IPS-NIHi7 (cell line): ENCODE measurements at regions not wholly inside any gene's neighbourhood (a gene's known extent, or its start where the extent isn't known, plus 50 kb on each side); places are given as distances from the start of the nearest gene placed in this dataset.

ENCODE experiments used
- DNase-seq: peaks from one replicate; pipeline ENCODE4 v3.0.0; 2012; ENCODE audit warnings: mixed read lengths; ENCODE audit errors: extremely low spot score

DNA sequence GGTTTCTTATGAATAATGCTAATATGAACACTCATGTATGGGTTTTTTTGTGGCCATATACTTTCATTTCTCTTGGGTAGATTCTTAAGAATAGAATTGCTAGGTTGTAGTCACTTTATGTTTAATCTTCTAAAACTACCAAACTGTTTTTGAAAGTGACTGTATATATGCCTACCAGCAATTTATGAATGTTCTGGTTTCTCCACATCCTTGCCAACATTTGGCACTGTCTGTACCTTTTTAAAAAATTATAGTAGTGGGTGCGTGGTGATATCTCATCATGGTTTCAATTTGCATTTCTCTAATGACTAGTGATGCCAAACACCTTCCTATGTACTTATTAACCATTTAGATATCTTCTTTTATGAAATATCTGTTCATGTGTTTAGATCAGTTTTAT is 110.6 kb upstream of the RIOK3 start:
- DNase-seq: no peak

DNA sequence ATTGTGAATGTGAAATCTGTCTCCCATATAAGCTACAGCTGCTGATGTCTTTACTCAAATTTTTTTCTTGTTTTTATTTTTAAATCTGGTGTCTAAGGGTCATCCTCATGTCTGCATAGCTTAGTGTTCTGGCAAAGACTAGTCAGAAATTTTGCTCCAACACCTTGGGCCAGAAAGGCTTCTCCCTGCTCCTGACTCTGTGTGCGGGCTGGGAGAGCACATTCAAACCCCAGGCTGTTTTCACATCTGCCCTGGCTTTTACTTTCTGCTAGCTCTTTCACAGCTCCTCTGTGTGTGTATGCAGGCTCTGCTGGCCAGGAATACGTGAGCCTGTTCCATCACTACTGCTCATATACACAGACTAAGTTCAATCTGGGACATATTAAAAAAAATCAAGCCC is 102.9 kb upstream of the RIOK3 start:
- DNase-seq: peak; percentile 4

DNA sequence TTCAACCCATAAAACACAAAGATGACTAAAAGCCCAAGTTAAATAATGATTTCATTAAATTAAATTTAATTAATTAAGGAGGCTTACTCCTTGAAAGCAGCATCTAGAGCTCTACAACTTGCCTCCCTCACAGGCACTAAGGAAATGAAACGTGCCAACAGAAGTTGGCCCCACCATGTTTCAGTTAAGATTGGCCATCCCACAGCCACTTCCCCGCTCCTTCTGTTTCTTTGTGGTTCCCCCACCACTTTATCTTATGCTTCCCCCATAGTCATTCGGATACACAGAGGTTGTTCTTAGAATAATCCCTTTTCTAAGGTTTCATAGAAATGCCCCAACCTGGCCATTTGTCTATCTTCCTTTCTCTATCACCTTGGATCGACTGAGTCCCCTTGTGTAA is 101.6 kb upstream of the RIOK3 start:
- DNase-seq: no peak

DNA sequence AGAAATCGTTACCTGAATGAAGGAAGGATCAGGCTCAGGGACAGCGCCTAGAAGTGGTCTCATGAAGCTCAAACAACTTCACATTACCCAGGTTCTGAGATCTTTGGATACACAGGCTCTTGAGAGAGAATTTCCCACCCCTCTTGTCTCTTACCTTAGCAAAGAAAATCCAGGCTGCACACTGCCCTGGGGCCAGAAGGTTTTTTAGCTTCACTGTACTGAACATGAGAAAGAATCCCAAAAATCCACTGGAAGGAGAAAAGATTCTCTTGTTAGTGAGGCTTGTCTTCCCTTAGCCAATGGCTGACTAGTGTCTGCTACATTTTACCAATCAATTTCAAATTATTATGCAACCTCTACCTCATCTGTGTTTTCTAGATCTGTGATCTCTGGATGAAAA is 101.0 kb upstream of the RIOK3 start:
- peak; percentile 1 for DNase-seq

DNA sequence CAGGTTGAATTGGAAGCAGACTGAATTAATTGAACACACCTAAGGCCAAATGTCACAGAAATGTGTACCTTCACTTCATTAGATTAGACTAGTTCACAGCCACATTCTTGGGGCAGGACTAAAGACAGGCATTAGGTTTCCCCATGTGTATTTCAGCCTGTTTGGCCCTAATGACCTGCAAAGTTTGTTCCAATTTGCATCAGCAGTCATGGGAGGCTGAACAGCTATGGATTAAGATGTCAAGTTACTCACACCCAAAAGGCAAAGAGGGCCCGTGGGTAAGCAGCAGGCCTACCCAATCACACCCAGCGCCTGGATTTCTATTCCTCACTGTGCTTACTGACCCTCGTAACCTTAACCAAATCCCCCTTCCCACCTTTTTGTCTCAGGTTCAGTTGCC is 99.6 kb upstream of the RIOK3 start:
- no peak for DNase-seq

DNA sequence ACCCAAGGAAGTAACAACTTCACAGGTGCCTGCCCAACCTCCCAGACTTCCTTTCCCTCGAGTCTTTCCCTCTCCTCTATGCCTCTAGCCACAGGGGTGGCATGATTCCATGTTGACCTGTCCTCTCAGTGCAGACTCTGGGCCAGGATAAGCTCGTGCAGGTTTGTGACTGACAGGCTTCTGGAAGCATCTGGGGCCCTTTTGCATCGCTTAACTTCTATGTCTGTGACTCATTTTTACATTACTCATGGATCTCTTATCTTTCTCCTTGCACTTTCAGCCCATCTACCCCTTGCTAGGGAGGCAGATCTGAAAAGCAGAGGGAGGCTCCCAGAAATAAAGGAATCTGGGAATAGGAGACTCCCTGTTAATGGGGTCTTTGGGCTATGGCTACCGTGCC is 98.5 kb upstream of the RIOK3 start:
- DNase-seq: no peak

DNA sequence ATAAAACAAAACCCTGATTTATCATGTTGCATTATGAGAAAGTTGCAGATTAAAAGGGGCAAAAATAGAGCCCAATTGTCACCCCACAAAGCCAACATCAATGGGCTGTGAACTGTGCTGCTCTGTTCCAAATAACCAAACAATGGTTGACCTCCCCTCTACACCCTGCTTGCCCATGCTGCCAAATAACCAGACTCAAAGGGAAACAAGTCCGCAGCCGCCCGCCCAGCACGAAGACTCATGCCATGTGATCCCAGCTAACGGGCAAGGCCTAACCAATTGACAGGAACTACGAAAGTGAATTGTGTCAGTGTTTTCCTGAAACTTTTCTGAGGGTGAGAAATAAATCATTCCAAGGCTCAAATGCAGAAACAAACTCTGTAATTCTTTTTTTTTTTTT is 97.9 kb upstream of the RIOK3 start:
- DNase-seq: no peak

DNA sequence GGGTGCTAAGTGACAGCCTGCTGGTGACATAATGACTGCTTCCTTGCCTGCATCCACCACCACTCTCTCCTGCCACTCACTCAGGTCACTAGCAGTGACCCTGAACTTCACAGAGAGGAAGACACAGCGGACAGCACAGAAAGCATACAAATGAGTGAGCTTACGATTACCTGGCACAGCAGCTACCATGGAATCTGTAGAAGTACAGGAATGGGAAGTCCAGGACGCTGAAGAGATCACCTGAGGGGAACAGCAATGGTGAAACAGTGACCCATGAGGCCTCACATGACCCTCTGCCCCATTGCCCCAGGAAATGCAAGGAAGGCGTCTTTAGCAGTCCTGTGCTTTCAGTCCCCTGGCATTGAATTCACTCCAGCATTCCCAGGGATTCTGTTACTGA is 96.7 kb upstream of the RIOK3 start:
- DNase-seq: no peak

DNA sequence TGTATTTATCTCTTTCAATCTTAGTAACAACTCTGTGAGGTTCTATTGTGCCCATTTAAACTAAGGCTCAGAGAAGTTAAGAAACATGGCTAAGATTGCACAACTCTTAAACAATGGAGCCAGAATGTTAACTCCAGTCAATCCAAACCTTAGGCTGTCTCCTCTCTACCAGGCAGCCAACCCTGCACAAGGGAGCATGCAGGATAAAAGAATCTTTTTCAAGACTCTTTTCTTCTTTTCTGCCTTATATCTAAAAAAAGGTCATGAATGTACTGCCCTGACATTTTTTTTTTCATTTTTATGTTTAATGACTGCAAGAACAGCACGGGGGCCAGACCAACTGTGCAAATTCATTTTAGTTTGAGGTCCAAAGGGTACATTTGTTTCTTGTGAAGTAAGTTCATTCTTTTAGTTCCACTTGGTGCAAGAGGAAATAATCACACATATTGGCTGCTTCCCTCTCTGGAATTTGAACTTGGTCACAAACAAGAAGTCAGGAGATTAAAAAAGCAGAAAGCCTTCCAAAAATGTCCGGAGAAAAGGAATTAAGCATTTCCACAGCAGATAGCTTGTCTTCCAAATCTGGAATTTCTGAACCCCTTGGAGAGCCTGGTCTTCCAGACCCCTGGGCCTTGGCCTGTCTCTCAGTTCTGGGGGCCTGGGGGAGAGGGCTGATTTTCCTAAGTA is 96.0 kb upstream of the RIOK3 start:
- DNase-seq: no peak

DNA sequence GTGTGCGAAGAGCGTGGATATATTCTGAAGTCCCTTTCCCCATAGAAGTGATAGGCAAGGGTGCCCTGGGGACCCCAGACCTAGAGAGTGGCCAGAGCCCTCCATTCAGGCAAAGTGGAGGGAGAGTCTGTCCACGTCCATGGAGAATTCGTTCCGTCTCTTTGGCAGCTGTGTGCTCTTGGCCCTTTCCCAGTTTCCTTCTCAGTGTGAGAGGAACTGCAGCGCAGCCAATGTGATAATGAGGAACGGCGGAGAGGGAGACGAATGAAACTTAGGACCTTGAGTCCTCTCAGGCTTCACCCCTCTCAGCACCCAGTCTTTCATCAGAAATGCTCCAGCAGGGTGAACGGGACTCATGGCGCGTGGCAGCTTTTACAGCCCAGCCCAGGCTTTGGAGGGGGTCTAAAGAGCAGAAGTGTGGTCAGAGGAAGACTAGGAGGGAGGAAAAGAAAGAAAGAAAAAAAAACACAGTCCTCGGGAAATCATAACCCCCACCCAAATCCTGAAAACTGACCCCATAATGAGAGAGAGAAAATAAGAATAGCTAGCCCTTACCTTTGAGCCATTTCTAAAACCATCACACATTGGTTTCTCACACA is 95.0 kb upstream of the RIOK3 start:
- no peak for DNase-seq

DNA sequence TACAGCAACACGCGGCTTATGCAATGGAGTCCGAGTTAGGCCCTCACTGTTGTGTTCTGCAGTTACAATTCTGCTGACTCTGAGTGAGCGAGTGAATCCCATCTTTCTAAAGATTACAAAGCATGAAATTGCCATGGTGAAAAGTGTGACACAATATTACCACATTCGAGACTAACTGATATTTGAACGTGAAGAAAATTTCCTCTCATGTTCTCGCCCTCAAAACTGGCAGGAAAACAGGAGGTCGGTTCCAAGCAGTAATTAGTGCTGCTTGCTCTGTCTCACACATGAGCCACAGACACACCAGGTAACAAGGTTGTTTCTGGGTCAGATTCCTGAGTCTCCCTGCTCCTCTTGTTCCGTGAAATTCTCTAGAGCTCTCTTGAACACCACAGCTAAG is 93.7 kb upstream of the RIOK3 start:
- no peak for DNase-seq

DNA sequence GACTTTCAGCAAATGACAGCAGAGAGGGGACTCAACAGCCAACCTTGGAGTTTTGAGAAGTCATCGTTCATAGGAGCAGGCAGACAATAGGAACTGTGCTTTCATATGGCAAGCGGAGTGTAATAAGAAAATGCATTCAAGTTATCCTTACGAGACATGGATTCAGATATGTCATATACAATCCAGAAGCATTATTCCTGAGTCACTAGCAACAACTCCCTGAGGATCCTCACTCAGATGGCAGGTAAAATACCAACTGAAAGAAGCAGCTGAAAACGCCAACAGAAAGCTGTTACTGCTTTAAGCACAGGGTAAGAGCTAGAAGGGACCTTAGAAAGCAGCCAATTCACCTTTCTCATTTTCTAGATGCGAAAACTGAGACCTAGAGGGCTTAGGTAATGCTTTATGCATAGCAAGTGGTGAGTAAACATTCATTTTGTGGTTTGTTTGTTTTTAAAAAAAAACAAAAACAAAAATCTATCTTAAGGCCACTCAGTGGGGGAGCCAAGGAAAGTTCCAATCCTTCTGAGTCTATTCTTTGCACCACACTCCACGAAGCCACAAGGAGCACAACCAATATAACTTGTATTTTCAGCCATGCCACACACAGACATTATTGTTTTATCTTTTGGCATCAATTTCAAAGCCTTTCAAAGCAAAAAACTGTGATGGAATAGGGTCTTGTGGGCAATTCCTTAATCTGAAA is 89.1 kb upstream of the RIOK3 start:
- no peak for DNase-seq

DNA sequence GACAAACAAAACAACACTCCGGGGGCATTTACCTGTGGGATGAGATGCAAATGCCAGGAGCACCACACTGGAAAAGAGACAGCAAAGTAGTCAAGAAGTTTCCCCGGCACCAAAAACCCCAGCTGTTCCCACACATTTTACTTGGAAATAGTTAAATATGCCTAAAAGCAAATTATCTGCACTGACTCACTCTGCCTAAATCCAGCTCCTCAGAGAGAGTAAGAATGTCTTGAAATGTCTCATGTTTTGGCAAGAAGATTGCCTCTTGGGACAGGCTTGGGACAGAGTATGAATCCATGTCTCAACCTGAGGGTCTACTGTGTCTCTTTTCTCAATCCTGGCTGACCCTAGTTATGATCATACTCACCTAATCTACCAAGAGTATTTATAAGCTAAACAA is 87.5 kb upstream of the RIOK3 start:
- DNase-seq: no peak

DNA sequence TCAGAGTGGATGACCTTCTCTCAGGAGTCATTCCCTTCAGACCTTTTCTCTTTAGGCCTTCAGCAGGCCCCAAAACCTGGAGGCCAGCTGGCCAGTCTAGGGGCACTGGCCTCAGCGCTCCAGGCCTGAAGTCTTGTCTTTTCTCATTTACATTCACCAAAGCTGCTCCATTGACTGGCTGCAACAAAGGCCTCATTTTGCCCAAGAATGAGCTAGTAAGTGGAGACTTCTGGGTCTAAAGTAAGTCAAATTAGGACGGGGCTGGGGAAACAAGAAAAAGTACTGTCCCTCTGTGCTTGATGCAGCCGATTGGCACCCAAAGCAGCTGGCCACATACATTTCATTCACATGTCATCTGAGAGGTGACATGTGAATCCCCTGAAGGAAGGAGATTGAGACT is 83.8 kb upstream of the RIOK3 start:
- no peak for DNase-seq

DNA sequence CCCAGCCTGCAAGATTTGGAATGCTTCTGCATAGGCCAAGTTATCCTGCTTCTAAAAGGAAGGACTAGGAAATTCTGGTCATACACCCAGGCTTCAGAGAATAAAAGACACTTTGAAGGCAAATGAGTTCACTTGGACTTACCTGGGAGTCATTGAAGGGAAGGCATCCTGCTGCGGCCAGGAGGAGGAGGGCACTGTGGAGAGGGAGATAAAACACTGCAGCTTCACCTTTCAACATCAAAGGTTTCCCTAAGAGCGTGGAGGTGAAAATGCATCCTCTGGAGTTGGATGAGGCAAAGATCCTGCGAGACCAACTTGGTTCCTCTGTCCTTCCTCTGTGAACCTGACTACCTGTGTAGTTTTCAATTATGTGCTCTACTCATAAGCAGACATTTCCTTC is 79.5 kb upstream of the RIOK3 start:
- no peak for DNase-seq

DNA sequence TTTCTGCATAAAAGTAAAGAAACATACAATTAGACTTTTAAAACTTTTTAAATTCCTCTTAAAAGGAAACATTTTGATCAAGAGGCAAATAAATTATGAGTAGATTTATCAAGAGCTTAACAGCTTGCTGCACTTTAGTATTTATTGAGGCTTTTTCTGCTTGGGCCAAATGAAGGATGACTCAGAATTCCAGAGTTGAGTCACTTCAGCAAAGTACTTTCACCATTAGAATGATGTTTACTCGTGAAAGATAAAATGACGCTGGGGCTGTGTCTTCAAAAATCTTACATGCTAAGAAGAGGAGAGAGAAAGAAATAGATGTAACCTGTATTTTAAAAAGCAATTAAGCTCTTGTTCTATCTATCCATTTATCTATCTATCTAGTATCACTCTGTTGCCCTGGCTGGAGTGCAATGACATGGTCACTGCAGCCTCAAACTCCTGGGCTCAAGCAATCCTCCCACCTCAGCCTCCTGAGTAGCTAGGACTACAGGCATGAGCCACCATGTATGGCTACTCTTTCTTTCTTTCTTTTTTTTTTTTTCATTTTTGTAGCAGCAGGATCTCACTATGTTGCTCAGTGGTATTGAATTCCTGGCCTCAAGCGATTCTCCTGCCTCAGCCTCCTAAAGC is 75.3 kb upstream of the RIOK3 start:
- no peak for DNase-seq

DNA sequence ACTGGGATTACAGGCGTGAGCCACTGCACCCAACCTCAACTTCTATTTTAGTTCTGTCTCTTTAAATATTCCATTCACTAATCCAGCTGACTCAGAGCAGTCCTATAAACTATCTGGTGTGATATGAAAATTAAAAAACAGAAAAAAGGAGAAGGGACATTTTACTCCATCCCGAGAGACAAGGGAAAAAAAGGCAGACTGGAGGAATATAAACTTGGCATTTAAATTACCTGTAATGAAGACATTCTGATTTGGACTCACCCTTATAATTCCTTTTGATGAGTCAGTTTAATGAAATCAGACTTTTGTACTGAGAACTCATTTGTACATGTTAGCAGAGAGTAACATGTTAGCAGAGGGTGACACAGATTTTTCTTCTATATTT is 74.8 kb upstream of the RIOK3 start:
- no peak for DNase-seq

DNA sequence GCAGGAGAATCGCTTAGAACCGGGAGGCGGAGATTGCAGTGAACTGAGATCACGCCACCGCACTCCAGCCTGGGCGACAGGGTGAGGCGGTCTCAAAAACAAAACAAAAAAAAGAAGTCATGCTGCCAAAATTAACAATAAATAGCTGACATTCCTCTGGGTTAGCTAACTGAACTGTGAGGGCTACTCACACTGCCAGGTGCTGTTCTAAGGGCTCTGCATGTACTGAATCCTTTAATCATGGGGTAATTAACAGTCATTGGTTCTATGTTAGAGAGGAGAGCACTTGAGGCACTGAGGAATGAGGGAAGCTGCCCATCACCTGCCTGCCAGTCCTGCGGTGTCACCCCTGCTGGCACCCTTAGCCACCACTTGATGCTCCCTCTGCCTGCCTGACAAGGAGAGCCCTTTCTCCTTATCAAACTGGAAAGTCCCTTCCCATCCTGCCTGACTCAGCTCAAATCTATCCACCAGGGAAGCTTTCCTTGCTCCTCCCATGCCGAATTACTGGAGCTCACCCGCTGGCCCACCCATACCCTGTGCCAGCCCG is 73.0 kb upstream of the RIOK3 start:
- peak; percentile 40 for DNase-seq

DNA sequence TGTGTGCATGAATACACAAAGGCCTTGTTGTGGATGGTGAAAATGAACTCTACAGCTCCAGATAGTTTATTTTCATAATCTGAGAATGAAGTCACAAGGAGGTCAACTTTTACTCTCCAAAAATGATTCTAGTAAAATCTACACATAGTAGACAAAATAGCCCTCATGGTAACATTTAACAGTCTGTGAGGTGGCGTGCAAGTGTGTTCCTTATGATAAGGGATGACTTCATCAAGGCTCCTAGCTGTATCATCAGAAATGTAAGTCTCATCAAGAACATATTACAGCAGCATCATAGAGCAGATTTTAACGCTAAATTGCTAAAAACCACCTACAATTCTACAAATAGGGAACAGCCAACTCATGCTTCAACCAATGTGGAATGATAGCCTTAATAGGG is 72.3 kb upstream of the RIOK3 start:
- DNase-seq: no peak

DNA sequence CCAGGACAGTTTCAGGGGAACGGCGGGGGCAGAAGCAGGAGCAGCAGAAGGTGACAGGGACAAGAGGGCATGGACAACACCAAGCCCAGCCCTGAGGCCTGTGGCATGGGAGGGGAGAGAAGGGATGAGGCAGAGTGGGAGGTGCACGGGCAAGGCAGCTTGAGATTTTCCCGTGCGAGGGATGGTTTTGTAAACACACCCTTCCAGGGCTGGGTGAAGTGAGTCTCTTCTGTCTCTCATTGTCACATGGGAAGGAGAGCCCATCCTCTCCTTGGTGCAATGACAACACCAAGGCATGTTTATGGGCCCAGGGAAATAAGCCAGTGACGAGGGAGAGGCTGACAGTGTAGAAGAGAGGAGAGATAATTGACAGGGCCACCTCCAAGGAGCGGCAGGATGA is 69.6 kb upstream of the RIOK3 start:
- DNase-seq: no peak

DNA sequence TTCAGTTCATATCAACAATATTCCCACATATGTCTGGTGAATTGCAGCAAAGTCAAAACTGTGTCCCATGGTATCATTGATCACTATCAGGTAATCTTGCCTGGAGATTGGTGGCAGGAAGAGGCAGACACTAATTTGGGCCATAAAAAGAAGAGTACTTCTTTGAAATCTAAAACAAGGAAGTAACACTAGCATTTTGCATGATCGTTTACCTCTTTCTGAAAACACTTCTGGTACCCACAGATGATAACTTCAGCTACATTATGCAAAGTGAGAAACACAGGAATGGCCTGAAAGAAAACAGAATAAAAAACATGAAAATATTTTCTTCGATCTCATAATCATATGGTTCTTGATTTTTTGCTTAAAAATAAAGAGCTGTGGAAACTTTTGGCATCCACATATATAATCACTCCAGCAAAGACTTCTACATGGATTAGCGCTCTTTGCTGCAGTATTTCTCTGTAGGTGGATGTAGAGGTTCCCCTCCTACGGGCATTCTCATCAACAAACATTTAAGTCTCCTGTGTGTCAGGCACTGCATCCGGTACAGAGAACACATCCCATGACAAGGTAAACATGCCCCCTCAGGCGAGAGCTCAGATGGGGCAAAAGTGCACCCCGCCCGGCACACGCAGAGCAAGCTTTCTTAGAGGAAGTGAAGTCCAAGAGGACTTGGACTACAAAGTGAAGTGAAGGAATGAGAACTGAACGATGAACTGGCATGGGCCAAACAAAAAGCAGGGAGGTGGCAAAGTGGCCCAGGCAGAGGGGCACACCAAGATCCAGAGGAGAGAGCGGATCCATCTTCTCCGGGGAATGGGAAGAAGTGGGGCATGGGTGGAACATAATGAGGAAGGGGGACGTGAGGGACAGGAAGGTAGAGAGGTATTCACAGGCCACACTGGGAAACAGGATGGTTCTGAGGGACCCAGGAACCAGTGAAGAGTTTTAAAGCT is 68.0 kb upstream of the RIOK3 start:
- no peak for DNase-seq

DNA sequence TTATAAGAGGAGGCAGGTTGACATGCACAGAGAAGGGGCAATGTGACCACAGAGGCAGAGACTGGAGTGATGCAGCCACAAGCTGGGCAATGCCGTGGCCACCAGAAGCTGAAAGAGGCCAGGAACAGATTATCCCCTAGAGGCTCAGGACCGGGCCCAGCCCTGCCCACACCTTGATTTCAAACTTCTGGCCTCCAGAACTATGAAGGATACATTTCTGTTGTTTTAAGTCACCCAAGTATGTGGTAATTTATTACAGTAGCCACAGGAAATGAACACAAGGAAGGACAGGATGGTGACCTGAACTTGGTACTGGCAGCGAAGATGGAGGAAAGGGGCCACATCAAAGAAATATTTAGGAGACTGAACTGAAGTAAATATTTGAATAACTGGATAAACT is 66.8 kb upstream of the RIOK3 start:
- DNase-seq: no peak
